CD14-positive monocyte (primary cell): ENCODE measurements at regions not wholly inside any gene's neighbourhood (a gene's known extent, or its start where the extent isn't known, plus 50 kb on each side); places are given as distances from the start of the nearest gene placed in this dataset.

Experiments
- DNase-seq, 3 donors: peaks; one replicate each; pipeline ENCODE4 v3.0.0-alpha.2; 2011 to 2022
- H2AFZ ChIP-seq: 2 replicates; pipeline ENCODE4 v1.6.0; 2012; ENCODE audit warnings: mild to moderate bottlenecking, low read depth, low read length, inconsistent platforms; ENCODE audit not compliant: insufficient read depth, poor library complexity, severe bottlenecking
- H3K27ac ChIP-seq, 2 donors: 1 replicate in 1 of 2; 2 replicates in 1 of 2; pipeline ENCODE4 v1.5.1; 2012 to 2013; ENCODE audit warnings: low read length in 2 of 2, control low read depth in 1 of 2, inconsistent platforms in 1 of 2, low read depth in 1 of 2, mild to moderate bottlenecking in 1 of 2
- H3K27me3 ChIP-seq, 2 donors: one replicate each; pipeline versions ENCODE4 v1.6.0 to v1.6.1; 2011 to 2013; ENCODE audit warnings: low read length in 2 of 2; ENCODE audit not compliant: control insufficient read depth in 2 of 2, insufficient read depth in 2 of 2
- H3K36me3 ChIP-seq, 2 donors: replicated peaks in 1 of 2; 1 replicate in 1 of 2; 2 replicates in 1 of 2; pipeline versions ENCODE4 v1.5.1 to v1.6.1; 2012 to 2013; ENCODE audit warnings: low read length in 2 of 2, control low read depth in 1 of 2, inconsistent platforms in 1 of 2, mild to moderate bottlenecking in 1 of 2; ENCODE audit not compliant: insufficient read depth in 2 of 2, control insufficient read depth in 1 of 2
- H3K4me1 ChIP-seq, 2 donors: 1 replicate in 1 of 2; 2 replicates in 1 of 2; pipeline versions ENCODE4 v1.5.1 to v1.6.1; 2012 to 2013; ENCODE audit warnings: low read length in 2 of 2, control low read depth in 1 of 2, inconsistent platforms in 1 of 2, mild to moderate bottlenecking in 1 of 2, moderate library complexity in 1 of 2; ENCODE audit not compliant: insufficient read depth in 2 of 2, control insufficient read depth in 1 of 2
- H3K4me2 ChIP-seq: replicated peaks from 2 replicates; pipeline ENCODE3; 2012; ENCODE audit warnings: low read length, moderate library complexity, mild to moderate bottlenecking; ENCODE audit not compliant: poor library complexity, severe bottlenecking; ENCODE audit errors: extremely low read depth
- H3K4me3 ChIP-seq, 3 experiments: fragments of 200-600 bp in 1 of 3; sonication (generic) in 1 of 3; replicated peaks in 1 of 3; 1 replicate in 2 of 3; 2 replicates in 1 of 3; pipeline ENCODE4 v1.5.1; 2011 to 2013; ENCODE audit warnings: low read length in 3 of 3, mild to moderate bottlenecking in 3 of 3, control low read depth in 2 of 3, low read depth in 2 of 3, inconsistent platforms in 1 of 3, moderate library complexity in 1 of 3
- H3K79me2 ChIP-seq: 2 replicates; pipeline ENCODE4 v1.6.0; 2012; ENCODE audit warnings: mild to moderate bottlenecking, control low read depth, inconsistent platforms, low read length, moderate library complexity; ENCODE audit not compliant: insufficient read depth
- H3K9ac ChIP-seq: 2 replicates; pipeline ENCODE4 v1.6.0; 2017; ENCODE audit warnings: low read length, mild to moderate bottlenecking; ENCODE audit not compliant: insufficient read depth, poor library complexity, severe bottlenecking
- H3K9me3 ChIP-seq, 2 donors: replicated peaks in 1 of 2; 1 replicate in 1 of 2; 2 replicates in 1 of 2; pipeline versions ENCODE4 v1.5.1 to v1.6.1; 2012 to 2013; ENCODE audit warnings: low read length in 2 of 2, control low read depth in 1 of 2; ENCODE audit not compliant: control insufficient read depth in 1 of 2, insufficient read depth in 1 of 2
- H4K20me1 ChIP-seq: 2 replicates; pipeline ENCODE4 v1.6.0; 2012; ENCODE audit warnings: mild to moderate bottlenecking, low read length, control low read depth, moderate library complexity; ENCODE audit not compliant: insufficient read depth
- H3K27ac Mint-ChIP-seq, 7 donors: one replicate each; pipeline ENCODE4 v1.8.0; 2020; ENCODE audit warnings: mild to moderate bottlenecking in 7 of 7, mixed read lengths in 7 of 7, moderate library complexity in 6 of 7, inconsistent platforms in 2 of 7
- H3K27me3 Mint-ChIP-seq, 3 donors: one replicate each; pipeline ENCODE4 v1.8.0; 2021 to 2022; ENCODE audit warnings: low read depth in 3 of 3, mild to moderate bottlenecking in 3 of 3, mixed read lengths in 3 of 3, moderate library complexity in 3 of 3, inconsistent platforms in 1 of 3
- H3K36me3 Mint-ChIP-seq, 2 donors: one replicate each; pipeline ENCODE4 v1.8.0; 2020; ENCODE audit warnings: mixed read lengths in 2 of 2, inconsistent platforms in 1 of 2, mild to moderate bottlenecking in 1 of 2
- H3K4me1 Mint-ChIP-seq: one replicate; pipeline ENCODE4 v1.8.0; 2020; ENCODE audit warnings: mild to moderate bottlenecking, mixed read lengths
- H3K4me3 Mint-ChIP-seq, 2 donors: one replicate each; pipeline ENCODE4 v1.8.0; 2020; ENCODE audit warnings: mild to moderate bottlenecking in 2 of 2, mixed read lengths in 2 of 2, moderate library complexity in 1 of 2
- H3K9me3 Mint-ChIP-seq, 7 donors: one replicate each; pipeline ENCODE4 v1.8.0; 2020 to 2022; ENCODE audit warnings: mixed read lengths in 7 of 7, mild to moderate bottlenecking in 6 of 7, moderate library complexity in 6 of 7, inconsistent platforms in 2 of 7
- WGBS: methylation state at CpG from one replicate; pipeline ENCODE4 v1.1.5; 2013; ENCODE audit warnings: missing lambda C conversion rate; ENCODE audit not compliant: insufficient coverage; 5-methylcytosine and 5-hydroxymethylcytosine counted together
- intact Hi-C, 2 donors: fragments of 100-400 bp; cut with micrococcal nuclease; formaldehyde crosslinking; loops; one replicate each; pipeline versions ENCODE4 v1.15.0 to v1.15.1; 2023
- TF ChIP-seq, protein P1 (sequence below): fragments of 200-600 bp; IDR thresholded peaks from one replicate; pipeline ENCODE4 v1.8.0; 2022; ENCODE audit warnings: antibody characterized with exemption, mild to moderate bottlenecking

DNA sequence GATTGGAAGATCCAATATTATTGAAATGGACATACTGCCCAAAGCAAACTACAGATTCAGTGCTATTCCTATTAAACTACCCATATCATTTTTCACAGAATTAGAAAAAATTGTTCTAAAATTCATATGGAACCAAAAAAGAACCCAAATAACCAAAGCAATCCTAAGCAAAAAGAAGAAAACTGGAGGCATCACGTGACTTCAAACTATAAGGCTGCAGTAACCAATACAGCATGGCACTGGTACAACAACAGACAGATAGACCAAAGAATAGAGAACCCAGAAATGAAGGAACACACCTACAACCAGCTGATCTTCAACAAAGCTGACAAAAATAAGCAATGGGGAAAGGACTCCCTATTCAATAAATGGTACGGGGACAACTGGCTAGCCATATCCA, 765.4 kb downstream of the SORCS3 start:
- Histone ChIP-seq H3K9me3 (peaks cover 6 to 13% of the 10 kb centered on the region in 2 donors), H3K4me1 (no peaks in the 10 kb centered on the region), H2AFZ (no peak overlapping the region), H3K79me2 (no peaks in the 10 kb centered on the region), H3K27me3 (no peaks in the 10 kb centered on the region), H3K36me3 (no peaks in the 10 kb centered on the region), H3K9ac (no peak overlapping the region), H3K4me2 (no peak overlapping the region), H3K4me3 (no peak overlapping the region), H3K27ac (no peak overlapping the region), H4K20me1 (no peaks in the 10 kb centered on the region)
- Mint-ChIP-seq H3K4me3 (no peak overlapping the region), H3K36me3 (no peaks in the 10 kb centered on the region), H3K4me1 (no peaks in the 10 kb centered on the region), H3K9me3 (peaks cover 3 to 11% (median 6%) of the 10 kb centered on the region in 7 donors), H3K27ac (no peak overlapping the region), H3K27me3 (no peaks in the 10 kb centered on the region)
- TF ChIP-seq, protein P1, sequence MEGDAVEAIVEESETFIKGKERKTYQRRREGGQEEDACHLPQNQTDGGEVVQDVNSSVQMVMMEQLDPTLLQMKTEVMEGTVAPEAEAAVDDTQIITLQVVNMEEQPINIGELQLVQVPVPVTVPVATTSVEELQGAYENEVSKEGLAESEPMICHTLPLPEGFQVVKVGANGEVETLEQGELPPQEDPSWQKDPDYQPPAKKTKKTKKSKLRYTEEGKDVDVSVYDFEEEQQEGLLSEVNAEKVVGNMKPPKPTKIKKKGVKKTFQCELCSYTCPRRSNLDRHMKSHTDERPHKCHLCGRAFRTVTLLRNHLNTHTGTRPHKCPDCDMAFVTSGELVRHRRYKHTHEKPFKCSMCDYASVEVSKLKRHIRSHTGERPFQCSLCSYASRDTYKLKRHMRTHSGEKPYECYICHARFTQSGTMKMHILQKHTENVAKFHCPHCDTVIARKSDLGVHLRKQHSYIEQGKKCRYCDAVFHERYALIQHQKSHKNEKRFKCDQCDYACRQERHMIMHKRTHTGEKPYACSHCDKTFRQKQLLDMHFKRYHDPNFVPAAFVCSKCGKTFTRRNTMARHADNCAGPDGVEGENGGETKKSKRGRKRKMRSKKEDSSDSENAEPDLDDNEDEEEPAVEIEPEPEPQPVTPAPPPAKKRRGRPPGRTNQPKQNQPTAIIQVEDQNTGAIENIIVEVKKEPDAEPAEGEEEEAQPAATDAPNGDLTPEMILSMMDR = no peak
- no peak for DNase-seq
- intact Hi-C loops = no loop called here
- no CpG with 5 or more reads among the region's 2 CpGs for WGBS

DNA sequence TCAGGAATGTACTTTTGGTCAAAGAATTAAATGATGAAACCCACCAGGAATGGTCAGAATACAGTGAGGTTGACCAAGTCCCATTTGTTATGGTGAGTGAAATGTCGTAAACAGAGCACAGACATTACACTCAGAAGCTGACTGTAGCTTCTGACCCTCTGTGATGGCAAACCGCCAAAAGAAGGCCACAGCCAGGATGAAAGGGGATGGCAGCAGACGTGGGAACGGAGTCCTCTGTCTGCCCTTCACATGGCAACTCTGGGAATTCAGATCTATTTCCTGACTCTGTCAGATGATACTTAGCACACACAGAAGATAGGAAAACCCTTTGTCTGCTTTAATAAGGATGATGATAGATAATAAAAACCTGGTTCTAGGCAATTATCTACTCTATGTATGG, 757.1 kb downstream of the SORCS3 start:
- no peaks in the 10 kb centered on the region for H3K4me1 ChIP-seq
- Mint-ChIP-seq H3K27ac (no peak overlapping the region), H3K36me3 (no peaks in the 10 kb centered on the region), H3K4me1 (no peaks in the 10 kb centered on the region), H3K27me3 (peaks cover 0 to 1% (median 0%) of the 10 kb centered on the region in 3 donors), H3K4me3 (no peak overlapping the region), H3K9me3 (peaks cover 0 to 5% (median 3%) of the 10 kb centered on the region in 7 donors)
- intact Hi-C loops = no loop called here
- H3K4me2 ChIP-seq = no peak overlapping the region
- H3K79me2 ChIP-seq = no peaks in the 10 kb centered on the region
- DNase-seq = no peak
- peaks cover 4 to 6% of the 10 kb centered on the region in 2 donors for H3K9me3 ChIP-seq
- no peak overlapping the region for H3K27ac ChIP-seq
- H4K20me1 ChIP-seq = no peaks in the 10 kb centered on the region
- no peaks in the 10 kb centered on the region for H3K36me3 ChIP-seq
- WGBS = 67% methylated on average over 2 of the region's 4 CpGs
- TF ChIP-seq, protein P1 = no peak
- H2AFZ ChIP-seq = no peak overlapping the region
- H3K9ac ChIP-seq = no peak overlapping the region
- no peak overlapping the region for H3K4me3 ChIP-seq
- H3K27me3 ChIP-seq = no peaks in the 10 kb centered on the region
